SK-N-SH (cell line): ENCODE measurements at regions not wholly inside any gene's neighbourhood (a gene's known extent, or its start where the extent isn't known, plus 50 kb on each side); places are given as distances from the start of the nearest gene placed in this dataset.

Experiments used
- CTCF ChIA-PET: fragments of 300-600, 350-600 bp; formaldehyde crosslinking; extraction: SDS; loops from one replicate; lab custom pipeline; 2021; lab: Yijun Ruan, JAX
- POLR2A ChIA-PET: fragments of 350-600 bp; sonication (Branson Sonifier 250); formaldehyde crosslinking; extraction: SDS; loops from one replicate; lab custom pipeline; 2020; ENCODE audit warnings: antibody characterized with exemption, inconsistent platforms; lab: Yijun Ruan, JAX
- DNase-seq: peaks from one replicate; pipeline ENCODE4 v3.0.0; 2012
- H2AFZ ChIP-seq: fragments of 200-600 bp; sonication (generic); 2 replicates; pipeline ENCODE4 v1.8.1; 2016; ENCODE audit warnings: antibody characterized with exemption, mild to moderate bottlenecking, low read depth
- H3F3A ChIP-seq: fragments of 200-600 bp; sonication (generic); replicated peaks from 2 replicates; pipeline ENCODE3; 2016; ENCODE audit warnings: antibody characterized with exemption, mild to moderate bottlenecking; ENCODE audit not compliant: insufficient read depth
- H3K27ac ChIP-seq, 2 experiments: fragments of 200-500 bp in 1 of 2; fragments of 200-600 bp in 1 of 2; sonication (Bioruptor generic) in 1 of 2; sonication (generic), shearing (Covaris generic) in 1 of 2; 2 replicates each; pipeline versions ENCODE4 v1.5.1 to v1.6.1; 2014 to 2016; ENCODE audit warnings: low read depth in 2 of 2, inconsistent platforms in 1 of 2, low read length in 1 of 2, mild to moderate bottlenecking in 1 of 2, mixed read lengths in 1 of 2
- H3K27me3 ChIP-seq: fragments of 200-600 bp; sonication (generic), shearing (Covaris generic); 2 replicates; pipeline ENCODE4 v1.6.1; 2016; ENCODE audit warnings: mixed run types; ENCODE audit not compliant: insufficient read depth
- H3K36me3 ChIP-seq, 2 experiments: fragments of 200-500 bp in 1 of 2; fragments of 200-600 bp in 1 of 2; sonication (Bioruptor generic) in 1 of 2; sonication (generic) in 1 of 2; replicated peaks in 1 of 2; 2 replicates each; pipeline versions ENCODE3 to v1.5.1; 2014 to 2016; ENCODE audit warnings: low read length in 1 of 2, mild to moderate bottlenecking in 1 of 2; ENCODE audit not compliant: insufficient read depth in 2 of 2, control insufficient read depth in 1 of 2
- H3K4me1 ChIP-seq, 2 experiments: fragments of 200-500 bp in 1 of 2; fragments of 200-600 bp in 1 of 2; sonication (Bioruptor generic) in 1 of 2; sonication (generic), shearing (Covaris generic) in 1 of 2; 2 replicates each; pipeline versions ENCODE4 v1.5.1 to v1.6.1; 2014 to 2016; ENCODE audit warnings: low read depth in 1 of 2, low read length in 1 of 2, mixed run types in 1 of 2; ENCODE audit not compliant: insufficient read depth in 2 of 2, control insufficient read depth in 1 of 2
- H3K4me2 ChIP-seq: fragments of 200-600 bp; sonication (generic), shearing (Covaris generic); 2 replicates; pipeline ENCODE4 v1.6.1; 2017; ENCODE audit warnings: mixed run types
- H3K4me3 ChIP-seq, 2 experiments: fragments of 200-500 bp in 1 of 2; fragments of 200-600 bp in 1 of 2; sonication (Bioruptor generic) in 1 of 2; sonication (generic), shearing (Covaris generic) in 1 of 2; 2 replicates each; pipeline versions ENCODE4 v1.5.1 to v1.8.1; 2014 to 2016; ENCODE audit warnings: low read depth in 2 of 2, inconsistent platforms in 1 of 2, low read length in 1 of 2, mild to moderate bottlenecking in 1 of 2, mixed read lengths in 1 of 2, moderate library complexity in 1 of 2
- H3K79me2 ChIP-seq: fragments of 200-600 bp; sonication (generic); 2 replicates; pipeline ENCODE4 v1.8.1; 2017; ENCODE audit warnings: mild to moderate bottlenecking; ENCODE audit not compliant: insufficient read depth
- H3K9ac ChIP-seq: fragments of 200-600 bp; sonication (generic); 2 replicates; pipeline ENCODE4 v1.6.1; 2017; ENCODE audit warnings: mixed run types
- H3K9me2 ChIP-seq: fragments of 200-600 bp; sonication (generic); 2 replicates; pipeline ENCODE4 v1.6.1; 2017; ENCODE audit warnings: mixed run types
- H3K9me3 ChIP-seq: fragments of 200-600 bp; sonication (generic); 2 replicates; pipeline ENCODE4 v1.6.1; 2017; ENCODE audit warnings: mixed run types, mild to moderate bottlenecking, moderate library complexity
- H4K20me1 ChIP-seq: fragments of 200-600 bp; sonication (generic); 2 replicates; pipeline ENCODE4 v1.6.1; 2017; ENCODE audit warnings: mild to moderate bottlenecking, mixed run types; ENCODE audit not compliant: insufficient read depth
- CHD2 ChIP-seq: fragments of 150-350 bp; IDR thresholded peaks from 2 replicates; pipeline ENCODE4 v1.6.1; 2018; ENCODE audit warnings: low read length; ENCODE audit not compliant: partially characterized antibody
- ELF1 ChIP-seq: IDR thresholded peaks from 2 replicates; pipeline ENCODE4 v1.4.0; 2012
- EP300 ChIP-seq, 2 experiments: IDR thresholded peaks; 2 replicates each; pipeline versions ENCODE4 v1.4.0 to v1.6.1; 2012; ENCODE audit warnings: borderline replicate concordance in 1 of 2, low read depth in 1 of 2, low read length in 1 of 2
- EZH2phosphoT487 ChIP-seq: fragments of 200-600 bp; sonication (generic); IDR thresholded peaks from 2 replicates; pipeline ENCODE4 v1.6.1; 2017; ENCODE audit warnings: low read depth, mixed run types, mild to moderate bottlenecking, antibody characterized with exemption, moderate library complexity, borderline replicate concordance
- GABPA ChIP-seq: IDR thresholded peaks from 2 replicates; pipeline ENCODE4 v1.4.0; 2012; ENCODE audit warnings: low read depth, mild to moderate bottlenecking
- MEF2A ChIP-seq: IDR thresholded peaks from 2 replicates; pipeline ENCODE4 v1.4.0; 2012; ENCODE audit warnings: low read depth, borderline replicate concordance
- MXI1 ChIP-seq: IDR thresholded peaks from 2 replicates; pipeline ENCODE4 v1.6.1; 2012; ENCODE audit warnings: mild to moderate bottlenecking, low read depth, low read length, improper control_type of control experiment
- NFIC ChIP-seq: IDR thresholded peaks from 2 replicates; pipeline ENCODE4 v1.4.0; 2012; ENCODE audit warnings: borderline replicate concordance
- NRF1 ChIP-seq: IDR thresholded peaks from 2 replicates; pipeline ENCODE4 v1.6.1; 2012; ENCODE audit warnings: low read depth, mild to moderate bottlenecking, low read length
- POLR2AphosphoS5 ChIP-seq: IDR thresholded peaks from 2 replicates; pipeline ENCODE4 v1.6.1; 2012; ENCODE audit warnings: low read depth, low read length
- RAD21 ChIP-seq: IDR thresholded peaks from 2 replicates; pipeline ENCODE4 v1.6.1; 2012; ENCODE audit warnings: mild to moderate bottlenecking, low read length
- REST ChIP-seq: IDR thresholded peaks from 2 replicates; pipeline ENCODE4 v1.6.1; 2012; ENCODE audit warnings: mild to moderate bottlenecking, low read depth, low read length, moderate library complexity
- RFX5 ChIP-seq: IDR thresholded peaks from 2 replicates; pipeline ENCODE4 v1.6.1; 2012; ENCODE audit warnings: mild to moderate bottlenecking, improper control_type of control experiment, low read length
- RXRA ChIP-seq: IDR thresholded peaks from 2 replicates; pipeline ENCODE4 v1.4.0; 2012; ENCODE audit warnings: low read depth, mild to moderate bottlenecking, borderline replicate concordance
- SIN3A ChIP-seq: IDR thresholded peaks from 2 replicates; pipeline ENCODE4 v1.6.1; 2012; ENCODE audit warnings: low read depth, mild to moderate bottlenecking, low read length, moderate library complexity, borderline replicate concordance
- TAF1 ChIP-seq: IDR thresholded peaks from 2 replicates; pipeline ENCODE4 v1.6.1; 2012; ENCODE audit warnings: low read depth, mild to moderate bottlenecking, low read length, moderate library complexity, borderline replicate concordance
- TEAD4 ChIP-seq: IDR thresholded peaks from 2 replicates; pipeline ENCODE4 v1.4.0; 2012; ENCODE audit warnings: mild to moderate bottlenecking, borderline replicate concordance; ENCODE audit not compliant: insufficient read depth
- USF2 ChIP-seq: fragments of 150-350 bp; IDR thresholded peaks from 2 replicates; pipeline ENCODE4 v1.6.1; 2017; ENCODE audit warnings: antibody characterized with exemption, low read length, low read depth, borderline replicate concordance
- ZBTB33 ChIP-seq: IDR thresholded peaks from 2 replicates; pipeline ENCODE4 v1.4.0; 2012; ENCODE audit warnings: low read depth, borderline replicate concordance
- WGBS: methylation state at CpG from one replicate; pipeline ENCODE4 v1.1.6; 2017; ENCODE audit warnings: low lambda C conversion rate; 5-methylcytosine and 5-hydroxymethylcytosine counted together
- TF ChIP-seq, protein P1 (sequence below): IDR thresholded peaks from 2 replicates; pipeline ENCODE4; 2012

GRCh38 chr12:28824193-28824846 is 324.8 kb upstream of the FAR2 start:
- no peaks in the 10 kb centered on the region for H3F3A ChIP-seq
- no peak overlapping the region for H3K4me2 ChIP-seq
- no peaks in the 10 kb centered on the region; the same call in 1 of the 2 replicates for H3K9me3 ChIP-seq
- no peak for DNase-seq
- 75% methylated on average over 2 of the region's 2 CpGs for WGBS
- ChIA-PET CTCF (interaction anchor here (0.9 to 1.9 kb wide), 5 partner anchors 11 to 1003 kb away, joined by 3 to 9 read pairs (median 5); no protein-coding TSS in a partner anchor), POLR2A (no interaction called here)
- no peaks in the 10 kb centered on the region for H3K9me2 ChIP-seq
- TF ChIP-seq SIN3A (no peak), NFIC (no peak), MXI1 (no peak), CHD2 (no peak), EP300 (IDR thresholded peaks at IDR 0.05; ENCODE audit: borderline replicate concordance in 1 of 2, low read depth in 1 of 2, low read length in 1 of 2) (no peak), EZH2phosphoT487 (no peak), GABPA (no peak), MEF2A (no peak), RFX5 (no peak), TEAD4 (no peak), REST (no peak)
- H3K36me3 ChIP-seq, result no peaks in the 10 kb centered on the region
- no peaks in the 10 kb centered on the region for H3K4me1 ChIP-seq
- H4K20me1 ChIP-seq, result no peaks in the 10 kb centered on the region
- no peak overlapping the region for H2AFZ ChIP-seq
- H3K79me2 ChIP-seq, result no peaks in the 10 kb centered on the region
- H3K4me3 ChIP-seq, result no peak overlapping the region
- no peak overlapping the region for H3K27ac ChIP-seq
- no peaks in the 10 kb centered on the region for H3K27me3 ChIP-seq
- H3K9ac ChIP-seq, result no peak overlapping the region

- Histone ChIP-seq H3K9ac (no peak overlapping the region), H2AFZ (no peak overlapping the region), H4K20me1 (no peaks in the 10 kb centered on the region), H3K9me3 (no peaks in the 10 kb centered on the region; the same call in 1 of the 2 replicates)
- CTCF ChIA-PET, result interaction anchor here (0.9 to 1.9 kb wide), 3 partner anchors 12 to 855 kb away, joined by 3 to 9 read pairs (median 5); no protein-coding TSS in a partner anchor
- no peak for DNase-seq
- TF ChIP-seq RXRA (no peak), POLR2AphosphoS5 (no peak), USF2 (no peak), RAD21 (no peak), MEF2A (no peak), NRF1 (no peak), ELF1 (no peak), TAF1 (no peak), ZBTB33 (no peak), MXI1 (no peak), EP300 (IDR thresholded peaks at IDR 0.05; ENCODE audit: borderline replicate concordance in 1 of 2, low read depth in 1 of 2, low read length in 1 of 2) (no peak)
- TF ChIP-seq, protein P1, sequence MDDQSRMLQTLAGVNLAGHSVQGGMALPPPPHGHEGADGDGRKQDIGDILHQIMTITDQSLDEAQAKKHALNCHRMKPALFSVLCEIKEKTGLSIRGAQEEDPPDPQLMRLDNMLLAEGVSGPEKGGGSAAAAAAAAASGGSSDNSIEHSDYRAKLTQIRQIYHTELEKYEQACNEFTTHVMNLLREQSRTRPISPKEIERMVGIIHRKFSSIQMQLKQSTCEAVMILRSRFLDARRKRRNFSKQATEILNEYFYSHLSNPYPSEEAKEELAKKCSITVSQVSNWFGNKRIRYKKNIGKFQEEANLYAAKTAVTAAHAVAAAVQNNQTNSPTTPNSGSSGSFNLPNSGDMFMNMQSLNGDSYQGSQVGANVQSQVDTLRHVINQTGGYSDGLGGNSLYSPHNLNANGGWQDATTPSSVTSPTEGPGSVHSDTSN, result no peak
- TF ChIP-seq, all 33 proteins: peak for 0
- H3K9me2 ChIP-seq, result no peaks in the 10 kb centered on the region
- H3K4me1 ChIP-seq, result no peaks in the 10 kb centered on the region
- no peak overlapping the region for H3K27ac ChIP-seq
- H3K36me3 ChIP-seq, result no peaks in the 10 kb centered on the region
- no peak overlapping the region for H3K4me3 ChIP-seq
- no peaks in the 10 kb centered on the region for H3K79me2 ChIP-seq
- no peak overlapping the region for H3K4me2 ChIP-seq
- no peaks in the 10 kb centered on the region for H3F3A ChIP-seq
- POLR2A ChIA-PET, result no interaction called here
- H3K27me3 ChIP-seq, result no peaks in the 10 kb centered on the region
These were observed 324.2 kb upstream of the FAR2 start for GRCh38 chr12:28824849-28825248.
